Smooth muscle cell (in vitro differentiated cells): ENCODE measurements at regions not wholly inside any gene's neighbourhood (a gene's known extent, or its start where the extent isn't known, plus 50 kb on each side); places are given as distances from the start of the nearest gene placed in this dataset.

ENCODE experiments used
- DNase-seq: peaks from one replicate; lab custom pipeline; 2025; ENCODE audit not compliant: unreplicated experiment; lab: John Stamatoyannopoulos, UW
- H2AFZ ChIP-seq: fragments of 200-600 bp; sonication (generic); 2 replicates; pipeline ENCODE4 v1.6.0; 2016; ENCODE audit warnings: antibody characterized with exemption, low read depth, mild to moderate bottlenecking
- H3F3A ChIP-seq: fragments of 200-600 bp; sonication (generic); 2 replicates; pipeline ENCODE4 v1.6.0; 2017; ENCODE audit warnings: antibody characterized with exemption, low read depth
- H3K27ac ChIP-seq: fragments of 200-600 bp; sonication (generic); 2 replicates; pipeline ENCODE4 v1.5.1; 2016; ENCODE audit warnings: low read depth, mild to moderate bottlenecking
- H3K27me3 ChIP-seq: fragments of 200-600 bp; sonication (generic); 2 replicates; pipeline ENCODE4 v1.6.1; 2016; ENCODE audit warnings: low read depth, mild to moderate bottlenecking
- H3K36me3 ChIP-seq: fragments of 200-600 bp; sonication (generic); 2 replicates; pipeline ENCODE4 v1.5.1; 2016; ENCODE audit warnings: low read depth
- H3K4me1 ChIP-seq: fragments of 200-600 bp; sonication (generic); 2 replicates; pipeline ENCODE4 v1.5.1; 2016; ENCODE audit warnings: low read depth
- H3K4me2 ChIP-seq: fragments of 200-600 bp; sonication (generic); 2 replicates; pipeline ENCODE4 v1.6.0; 2016; ENCODE audit warnings: mild to moderate bottlenecking
- H3K4me3 ChIP-seq: fragments of 200-600 bp; sonication (generic); 2 replicates; pipeline ENCODE4 v1.5.1; 2016; ENCODE audit warnings: mild to moderate bottlenecking
- H3K79me2 ChIP-seq: fragments of 200-600 bp; sonication (generic); 2 replicates; pipeline ENCODE4 v1.6.0; 2016; ENCODE audit warnings: low read depth, mild to moderate bottlenecking
- H3K9ac ChIP-seq: fragments of 200-600 bp; sonication (generic); 2 replicates; pipeline ENCODE4 v1.6.0; 2016; ENCODE audit warnings: low read depth
- H3K9me3 ChIP-seq: fragments of 200-600 bp; sonication (generic); replicated peaks from 2 replicates; pipeline ENCODE4 v1.5.1; 2016; ENCODE audit warnings: low read depth
- H4K20me1 ChIP-seq: fragments of 200-600 bp; sonication (generic); 2 replicates; pipeline ENCODE4 v1.6.0; 2016; ENCODE audit warnings: low read depth
- CTCF ChIP-seq: fragments of 200-600 bp; sonication (generic); IDR thresholded peaks from 2 replicates; pipeline ENCODE4 v1.5.1; 2017; ENCODE audit warnings: borderline replicate concordance, mild to moderate bottlenecking, antibody characterized with exemption; ENCODE audit not compliant: insufficient read depth, poor library complexity, severe bottlenecking
- WGBS: methylation state at CpG from one replicate; pipeline ENCODE4 v1.1.7; 2016; ENCODE audit warnings: low lambda C conversion rate; 5-methylcytosine and 5-hydroxymethylcytosine counted together

- Histone ChIP-seq H3K9me3 (no peaks in the 10 kb centered on the region), H3K36me3 (no peaks in the 10 kb centered on the region), H3K27ac (peak overlapping the region; percentile 97), H3K4me1 (peaks cover 24% of the 10 kb centered on the region), H2AFZ (no peak overlapping the region), H3K27me3 (no peaks in the 10 kb centered on the region), H3K4me3 (peak overlapping the region; percentile 14), H3K79me2 (no peaks in the 10 kb centered on the region), H4K20me1 (no peaks in the 10 kb centered on the region), H3F3A (peaks cover 30% of the 10 kb centered on the region), H3K9ac (peak overlapping the region; percentile 81), H3K4me2 (peak overlapping the region; percentile 74)
- TF ChIP-seq CTCF, result no peak
- DNase-seq, result no peak
- whole genome bisulfite sequencing, result 2% methylated on average over 10 of the region's 10 CpGs
Observed at GRCh38 chr5:14035859-14036503, 91.5 kb upstream of the DNAH5 start.

DNA sequence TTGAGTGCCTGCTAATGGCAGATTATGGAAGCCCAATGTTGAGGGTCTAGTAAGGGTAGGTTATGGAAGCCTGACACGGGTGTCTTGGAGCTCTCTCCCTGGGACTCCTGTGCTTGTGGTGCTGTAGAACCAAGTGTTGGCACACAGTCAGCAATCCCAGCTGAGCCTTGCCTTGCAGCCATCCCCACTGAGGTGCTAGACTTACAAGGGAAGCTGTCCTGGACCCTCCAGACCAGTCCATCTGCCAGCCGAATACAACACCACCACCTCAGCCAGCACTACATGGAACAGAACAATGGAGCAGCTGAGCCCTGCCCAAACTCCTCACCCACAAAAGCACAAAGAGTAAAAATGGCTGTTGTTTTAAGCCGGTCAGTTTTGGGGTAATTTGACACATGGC lies 90.5 kb upstream of the DNAH5 start:
- peak overlapping the region; percentile 74 for H3K9ac ChIP-seq
- H3K79me2 ChIP-seq, result no peaks in the 10 kb centered on the region
- peak overlapping the region; percentile 97 for H3K27ac ChIP-seq
- H3K27me3 ChIP-seq, result no peaks in the 10 kb centered on the region
- H3K36me3 ChIP-seq, result no peaks in the 10 kb centered on the region
- H3K4me2 ChIP-seq, result peak overlapping the region; percentile 74
- H2AFZ ChIP-seq, result no peak overlapping the region
- 79% methylated on average over 3 of the region's 3 CpGs for WGBS
- H3K4me3 ChIP-seq, result no peak overlapping the region
- H3K4me1 ChIP-seq, result peaks cover 24% of the 10 kb centered on the region
- DNase-seq, result no peak
- H3F3A ChIP-seq, result peaks cover 30% of the 10 kb centered on the region
- no peaks in the 10 kb centered on the region for H4K20me1 ChIP-seq
- H3K9me3 ChIP-seq, result no peaks in the 10 kb centered on the region
- TF ChIP-seq CTCF, result no peak

DNA sequence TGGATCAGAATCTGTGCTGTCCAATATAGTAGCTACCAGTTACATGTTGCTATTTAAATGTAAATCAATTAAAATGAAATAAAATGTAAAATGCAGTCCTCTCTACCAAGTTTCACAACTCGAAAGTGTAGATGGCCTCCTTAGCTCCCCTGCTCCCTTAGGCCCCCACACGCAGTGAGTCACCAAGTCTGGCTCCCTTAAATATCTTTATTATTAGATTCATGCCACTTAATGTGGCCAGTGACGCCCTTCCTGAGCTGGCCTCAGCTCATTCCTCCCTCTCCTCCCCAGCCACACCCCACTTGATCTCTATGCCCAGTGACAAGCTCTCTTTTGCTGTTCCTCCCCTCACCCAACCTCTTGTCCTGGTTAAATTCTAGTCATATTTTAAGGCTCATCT lies 88.4 kb upstream of the DNAH5 start:
- no peak for TF ChIP-seq CTCF
- no peak overlapping the region for H3K9ac ChIP-seq
- H3K4me1 ChIP-seq, result peaks cover 24% of the 10 kb centered on the region
- no peaks in the 10 kb centered on the region for H3K79me2 ChIP-seq
- DNase-seq, result no peak
- no peak overlapping the region for H3K4me3 ChIP-seq
- peak overlapping the region; percentile 14 for H3K4me2 ChIP-seq
- H2AFZ ChIP-seq, result no peak overlapping the region
- H3K9me3 ChIP-seq, result no peaks in the 10 kb centered on the region
- no peaks in the 10 kb centered on the region for H3K36me3 ChIP-seq
- peaks cover 30% of the 10 kb centered on the region for H3F3A ChIP-seq
- WGBS, result 46% methylated on average over 3 of the region's 3 CpGs
- H4K20me1 ChIP-seq, result no peaks in the 10 kb centered on the region
- H3K27ac ChIP-seq, result no peak overlapping the region
- H3K27me3 ChIP-seq, result no peaks in the 10 kb centered on the region

- Histone ChIP-seq H2AFZ (no peak overlapping the region), H3K9me3 (no peaks in the 10 kb centered on the region), H3K4me3 (no peak overlapping the region), H3K9ac (no peak overlapping the region), H3K27ac (no peak overlapping the region), H3K36me3 (no peaks in the 10 kb centered on the region), H3K4me1 (no peaks in the 10 kb centered on the region), H3K79me2 (no peaks in the 10 kb centered on the region), H3K4me2 (no peak overlapping the region), H3K27me3 (no peaks in the 10 kb centered on the region), H3F3A (peaks cover 4% of the 10 kb centered on the region), H4K20me1 (no peaks in the 10 kb centered on the region)
- TF ChIP-seq CTCF, result no peak
- WGBS, result 80% methylated on average over 7 of the region's 7 CpGs
- DNase-seq, result no peak
Observed at GRCh38 chr5:14028938-14029584, 84.6 kb upstream of the DNAH5 start.
